IPS-11a (cell line): ENCODE measurements at regions not wholly inside any gene's neighbourhood (a gene's known extent, or its start where the extent isn't known, plus 50 kb on each side); places are given as distances from the start of the nearest gene placed in this dataset.
"Not testable (repeated sequence)": the region's sequence is repeated elsewhere in the genome, so short reads cannot be mapped to it uniquely, and the experiment has no call there.

ENCODE experiments used
- H3K4me3 ChIP-seq: one replicate; pipeline ENCODE4 v1.5.1; 2013; ENCODE audit warnings: low read depth, low read length, control low read depth

GRCh38 chr9:31541721-31542281 is 842.6 kb upstream of the ACO1 start:
- H3K4me3 ChIP-seq: no peak overlapping the region

GRCh38 chr9:31542384-31543055 is 841.9 kb upstream of the ACO1 start:
- H3K4me3 ChIP-seq: no peak overlapping the region

GRCh38 chr9:31554941-31555340 is 829.5 kb upstream of the ACO1 start:
- no peak overlapping the region for H3K4me3 ChIP-seq

GRCh38 chr9:31556667-31557463 is 827.6 kb upstream of the ACO1 start:
- no peak overlapping the region for H3K4me3 ChIP-seq

- not testable (repeated sequence) for H3K4me3 ChIP-seq
Observed at GRCh38 chr9:31572190-31572589, 812.3 kb upstream of the ACO1 start.

- no peak overlapping the region for H3K4me3 ChIP-seq
Observed at GRCh38 chr9:31573561-31573960, 810.9 kb upstream of the ACO1 start.

GRCh38 chr9:31574006-31574765 is 810.3 kb upstream of the ACO1 start:
- H3K4me3 ChIP-seq: no peak overlapping the region

GRCh38 chr9:31582071-31582470 is 802.4 kb upstream of the ACO1 start:
- no peak overlapping the region for H3K4me3 ChIP-seq

GRCh38 chr9:31582561-31582960 is 801.9 kb upstream of the ACO1 start:
- no peak overlapping the region for H3K4me3 ChIP-seq

GRCh38 chr9:31585158-31585557 is 799.3 kb upstream of the ACO1 start:
- no peak overlapping the region for H3K4me3 ChIP-seq

GRCh38 chr9:31587146-31587545 is 797.3 kb upstream of the ACO1 start:
- no peak overlapping the region for H3K4me3 ChIP-seq

GRCh38 chr9:31588006-31588405 is 796.4 kb upstream of the ACO1 start:
- no peak overlapping the region for H3K4me3 ChIP-seq

GRCh38 chr9:31588756-31589155 is 795.7 kb upstream of the ACO1 start:
- no peak overlapping the region for H3K4me3 ChIP-seq

GRCh38 chr9:31590091-31590490 is 794.4 kb upstream of the ACO1 start:
- H3K4me3 ChIP-seq: no peak overlapping the region

GRCh38 chr9:31597086-31597485 is 787.4 kb upstream of the ACO1 start:
- H3K4me3 ChIP-seq: not testable (repeated sequence)

- no peak overlapping the region for H3K4me3 ChIP-seq
Observed at GRCh38 chr9:31597977-31598376, 786.5 kb upstream of the ACO1 start.

GRCh38 chr9:31601666-31602065 is 782.8 kb upstream of the ACO1 start:
- H3K4me3 ChIP-seq: no peak overlapping the region

- no peak overlapping the region for H3K4me3 ChIP-seq
Observed at GRCh38 chr9:31604531-31604930, 779.9 kb upstream of the ACO1 start.

GRCh38 chr9:31605164-31605563 is 779.3 kb upstream of the ACO1 start:
- H3K4me3 ChIP-seq: no peak overlapping the region

- no peak overlapping the region for H3K4me3 ChIP-seq
Observed at GRCh38 chr9:31606678-31607077, 777.8 kb upstream of the ACO1 start.

- H3K4me3 ChIP-seq: no peak overlapping the region
Observed at GRCh38 chr9:31608416-31608815, 776.0 kb upstream of the ACO1 start.
